Left ventricle myocardium inferior (tissue), 1 donor: ENCODE measurements at regions not wholly inside any gene's neighbourhood (a gene's known extent, or its start where the extent isn't known, plus 50 kb on each side); places are given as distances from the start of the nearest gene placed in this dataset.
"Not testable (repeated sequence)": the region's sequence is repeated elsewhere in the genome, so short reads cannot be mapped to it uniquely, and the experiment has no call there.

Experiments
- DNase-seq: peaks from one replicate; pipeline ENCODE4 v3.0.0-alpha.2; 2020
- H3K27ac ChIP-seq: fragments of 200-600 bp; replicated peaks from 2 replicates; pipeline ENCODE4 v1.8.0; 2021
- H3K27me3 ChIP-seq: fragments of 200-600 bp; 2 replicates; pipeline ENCODE4 v1.8.0; 2021; ENCODE audit warnings: low read depth
- H3K36me3 ChIP-seq: fragments of 200-600 bp; 2 replicates; pipeline ENCODE4 v1.8.0; 2021
- H3K4me1 ChIP-seq: fragments of 200-600 bp; 2 replicates; pipeline ENCODE4 v1.8.0; 2021
- H3K4me3 ChIP-seq: fragments of 200-600 bp; 2 replicates; pipeline ENCODE4 v1.8.0; 2021; ENCODE audit warnings: mild to moderate bottlenecking, moderate library complexity
- H3K9me3 ChIP-seq: fragments of 200-600 bp; replicated peaks from 2 replicates; pipeline ENCODE4 v1.8.0; 2021
- CTCF ChIP-seq: fragments of 200-600 bp; IDR thresholded peaks from 2 replicates; pipeline ENCODE4 v1.8.0; 2021; ENCODE audit warnings: antibody characterized with exemption, mild to moderate bottlenecking, borderline replicate concordance
- intact Hi-C: fragments of 100-400 bp; cut with micrococcal nuclease; formaldehyde crosslinking; loops from one replicate; pipeline ENCODE4 v1.11.0; 2022
- donor health status: DM: no; HTN: yes; CAD: no; lungs with severe emphysema.

GRCh38 chr15:30729880-30730590 is 104.1 kb downstream of the ARHGAP11B start:
- H3K36me3 ChIP-seq, H3K27me3 ChIP-seq, H3K9me3 ChIP-seq, H3K4me3 ChIP-seq, DNase-seq, intact Hi-C loops, H3K4me1 ChIP-seq: not testable (repeated sequence)
- peak overlapping the region; percentile 44 for H3K27ac ChIP-seq

GRCh38 chr15:30730633-30731032 is 104.7 kb downstream of the ARHGAP11B start:
- peak overlapping the region; percentile 44 for H3K27ac ChIP-seq
- H3K9me3 ChIP-seq, intact Hi-C loops, DNase-seq, H3K4me3 ChIP-seq, H3K36me3 ChIP-seq, H3K4me1 ChIP-seq, H3K27me3 ChIP-seq: not testable (repeated sequence)

GRCh38 chr15:30732100-30732499 is 106.2 kb downstream of the ARHGAP11B start:
- DNase-seq, H3K9me3 ChIP-seq, H3K4me1 ChIP-seq, intact Hi-C loops, H3K27ac ChIP-seq, H3K36me3 ChIP-seq, H3K27me3 ChIP-seq, H3K4me3 ChIP-seq: not testable (repeated sequence)

GRCh38 chr15:30735884-30736564 is 110.1 kb downstream of the ARHGAP11B start:
- H3K4me3 ChIP-seq, H3K27ac ChIP-seq, H3K36me3 ChIP-seq, H3K9me3 ChIP-seq, intact Hi-C loops, H3K4me1 ChIP-seq, DNase-seq, H3K27me3 ChIP-seq: not testable (repeated sequence)

GRCh38 chr15:30742796-30743195 is 116.9 kb downstream of the ARHGAP11B start:
- H3K36me3 ChIP-seq, H3K27me3 ChIP-seq, H3K4me3 ChIP-seq, DNase-seq, H3K4me1 ChIP-seq, H3K27ac ChIP-seq, intact Hi-C loops, H3K9me3 ChIP-seq: not testable (repeated sequence)

GRCh38 chr15:30749048-30749447 is 123.1 kb downstream of the ARHGAP11B start:
- H3K27me3 ChIP-seq, H3K4me1 ChIP-seq, H3K9me3 ChIP-seq, H3K4me3 ChIP-seq, DNase-seq, H3K36me3 ChIP-seq, H3K27ac ChIP-seq, intact Hi-C loops: not testable (repeated sequence)

- peak; percentile 51 for TF ChIP-seq CTCF
- H3K27me3 ChIP-seq, result peaks cover 12% of the 10 kb centered on the region
- intact Hi-C loops, H3K4me3 ChIP-seq, H3K4me1 ChIP-seq, H3K36me3 ChIP-seq, H3K27ac ChIP-seq, H3K9me3 ChIP-seq: not testable (repeated sequence)
- DNase-seq, result peak; percentile 63
These were observed 129.2 kb downstream of the ARHGAP11B start for GRCh38 chr15:30755036-30755687.

GRCh38 chr15:30760633-30761032 is 134.7 kb downstream of the ARHGAP11B start:
- H3K36me3 ChIP-seq, H3K27ac ChIP-seq, DNase-seq, intact Hi-C loops, H3K4me1 ChIP-seq, H3K4me3 ChIP-seq, H3K9me3 ChIP-seq: not testable (repeated sequence)
- H3K27me3 ChIP-seq, result peaks cover 16% of the 10 kb centered on the region

- intact Hi-C loops, H3K9me3 ChIP-seq, DNase-seq: not testable (repeated sequence)
These were observed 135.4 kb downstream of the ARHGAP11B start for GRCh38 chr15:30761365-30761764.

GRCh38 chr15:30769390-30770124 is 134.2 kb upstream of the FAN1 start:
- intact Hi-C loops, H3K4me3 ChIP-seq, H3K27ac ChIP-seq, H3K36me3 ChIP-seq, H3K4me1 ChIP-seq, H3K9me3 ChIP-seq, DNase-seq, H3K27me3 ChIP-seq: not testable (repeated sequence)

More at GRCh38 chr15:30761365-30761764, 135.4 kb downstream of the ARHGAP11B start:
- not testable (repeated sequence) for H3K36me3 ChIP-seq, H3K4me1 ChIP-seq, H3K27ac ChIP-seq, H3K4me3 ChIP-seq
- peaks cover 12% of the 10 kb centered on the region for H3K27me3 ChIP-seq
